Loucy (cell line): ENCODE measurements at regions not wholly inside any gene's neighbourhood (a gene's known extent, or its start where the extent isn't known, plus 50 kb on each side); places are given as distances from the start of the nearest gene placed in this dataset.

ENCODE experiments used
- H2AFZ ChIP-seq: fragments of 200-600 bp; sonication (generic); 2 replicates; pipeline ENCODE4 v1.6.0; 2016; ENCODE audit warnings: antibody characterized with exemption, mild to moderate bottlenecking, low read length, moderate library complexity
- H3F3A ChIP-seq: fragments of 200-600 bp; 2 replicates; pipeline ENCODE4 v1.6.0; 2016; ENCODE audit warnings: antibody characterized with exemption, low read depth, mild to moderate bottlenecking
- H3K27me3 ChIP-seq: fragments of 200-600 bp; sonication (generic); 2 replicates; pipeline ENCODE4 v1.6.1; 2014; ENCODE audit warnings: low read length, mild to moderate bottlenecking; ENCODE audit not compliant: insufficient read depth, poor library complexity, severe bottlenecking
- H3K36me3 ChIP-seq: fragments of 200-600 bp; sonication (generic); 2 replicates; pipeline ENCODE4 v1.6.1; 2016; ENCODE audit warnings: low read length; ENCODE audit not compliant: insufficient read depth
- H3K4me1 ChIP-seq: fragments of 200-600 bp; sonication (generic); 2 replicates; pipeline ENCODE4 v1.5.1; 2014; ENCODE audit warnings: low read length, mild to moderate bottlenecking; ENCODE audit not compliant: insufficient read depth, poor library complexity, severe bottlenecking
- H3K4me2 ChIP-seq: fragments of 200-600 bp; sonication (generic); 2 replicates; pipeline ENCODE4 v1.6.0; 2014; ENCODE audit warnings: antibody characterized with exemption, low read length, low read depth, mild to moderate bottlenecking; ENCODE audit not compliant: poor library complexity, severe bottlenecking
- H3K4me3 ChIP-seq: fragments of 200-600 bp; sonication (generic); 2 replicates; pipeline ENCODE4 v1.5.1; 2014; ENCODE audit warnings: low read length, mild to moderate bottlenecking, mixed read lengths; ENCODE audit not compliant: poor library complexity, severe bottlenecking
- H3K79me2 ChIP-seq: fragments of 200-600 bp; sonication (generic); 2 replicates; pipeline ENCODE4 v1.6.1; 2014; ENCODE audit warnings: low read length; ENCODE audit not compliant: insufficient read depth
- H3K9ac ChIP-seq: fragments of 200-600 bp; sonication (generic); 2 replicates; pipeline ENCODE4 v1.6.0; 2014; ENCODE audit warnings: mild to moderate bottlenecking, low read depth, low read length, moderate library complexity; ENCODE audit not compliant: poor library complexity, severe bottlenecking
- H3K9me2 ChIP-seq: fragments of 200-600 bp; sonication (generic); replicated peaks from 2 replicates; pipeline ENCODE4 v1.6.1; 2016; ENCODE audit warnings: low read depth, low read length, mixed read lengths
- H3K9me3 ChIP-seq: fragments of 200-600 bp; sonication (generic); 2 replicates; pipeline ENCODE4 v1.6.1; 2014; ENCODE audit warnings: mild to moderate bottlenecking, antibody characterized with exemption, low read length, low read depth; ENCODE audit not compliant: insufficient read depth
- H4K20me1 ChIP-seq: fragments of 200-600 bp; sonication (generic); 2 replicates; pipeline ENCODE4 v1.6.0; 2014; ENCODE audit warnings: antibody characterized with exemption, low read length, mild to moderate bottlenecking; ENCODE audit not compliant: insufficient read depth, poor library complexity, severe bottlenecking
- EZH2phosphoT487 ChIP-seq: fragments of 200-600 bp; IDR thresholded peaks from 2 replicates; pipeline ENCODE4 v1.6.1; 2018; ENCODE audit warnings: antibody characterized with exemption, mild to moderate bottlenecking, moderate library complexity, borderline replicate concordance
- TF ChIP-seq, protein P1 (sequence below): fragments of 200-600 bp; sonication (generic); conservative IDR thresholded peaks from 2 replicates; pipeline ENCODE4 v1.5.1; 2014; ENCODE audit warnings: mild to moderate bottlenecking, antibody characterized with exemption, low read length

DNA sequence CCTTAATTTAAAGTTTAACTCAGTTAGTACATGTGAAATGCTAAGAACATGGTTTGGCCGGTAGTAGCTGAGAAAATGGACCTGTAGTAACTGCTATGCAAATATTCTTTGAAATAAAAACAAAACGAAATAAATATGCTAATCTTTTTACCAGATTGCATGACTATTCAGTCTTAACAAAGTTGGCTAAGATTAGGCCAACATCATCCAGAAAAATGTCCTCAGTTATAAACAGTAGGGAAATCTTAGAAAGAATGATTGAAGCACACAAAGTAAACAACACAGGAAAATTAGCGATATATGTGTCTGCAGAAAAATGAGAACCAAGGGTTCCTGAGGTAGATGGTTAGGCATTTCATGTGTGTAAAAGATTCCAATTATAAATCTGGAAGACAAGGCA lies 832.1 kb downstream of the TUSC7 start:
- Histone ChIP-seq H3K4me2 (no peak overlapping the region), H3K27me3 (no peaks in the 10 kb centered on the region), H3K9me2 (no peaks in the 10 kb centered on the region), H4K20me1 (no peaks in the 10 kb centered on the region), H3K4me3 (no peak overlapping the region), H3F3A (no peaks in the 10 kb centered on the region), H3K4me1 (no peaks in the 10 kb centered on the region), H3K36me3 (no peaks in the 10 kb centered on the region), H2AFZ (no peak overlapping the region), H3K79me2 (no peaks in the 10 kb centered on the region), H3K9ac (no peak overlapping the region), H3K9me3 (no peaks in the 10 kb centered on the region)
- TF ChIP-seq, protein P1, sequence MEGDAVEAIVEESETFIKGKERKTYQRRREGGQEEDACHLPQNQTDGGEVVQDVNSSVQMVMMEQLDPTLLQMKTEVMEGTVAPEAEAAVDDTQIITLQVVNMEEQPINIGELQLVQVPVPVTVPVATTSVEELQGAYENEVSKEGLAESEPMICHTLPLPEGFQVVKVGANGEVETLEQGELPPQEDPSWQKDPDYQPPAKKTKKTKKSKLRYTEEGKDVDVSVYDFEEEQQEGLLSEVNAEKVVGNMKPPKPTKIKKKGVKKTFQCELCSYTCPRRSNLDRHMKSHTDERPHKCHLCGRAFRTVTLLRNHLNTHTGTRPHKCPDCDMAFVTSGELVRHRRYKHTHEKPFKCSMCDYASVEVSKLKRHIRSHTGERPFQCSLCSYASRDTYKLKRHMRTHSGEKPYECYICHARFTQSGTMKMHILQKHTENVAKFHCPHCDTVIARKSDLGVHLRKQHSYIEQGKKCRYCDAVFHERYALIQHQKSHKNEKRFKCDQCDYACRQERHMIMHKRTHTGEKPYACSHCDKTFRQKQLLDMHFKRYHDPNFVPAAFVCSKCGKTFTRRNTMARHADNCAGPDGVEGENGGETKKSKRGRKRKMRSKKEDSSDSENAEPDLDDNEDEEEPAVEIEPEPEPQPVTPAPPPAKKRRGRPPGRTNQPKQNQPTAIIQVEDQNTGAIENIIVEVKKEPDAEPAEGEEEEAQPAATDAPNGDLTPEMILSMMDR, result no peak
- TF ChIP-seq EZH2phosphoT487, result no peak

DNA sequence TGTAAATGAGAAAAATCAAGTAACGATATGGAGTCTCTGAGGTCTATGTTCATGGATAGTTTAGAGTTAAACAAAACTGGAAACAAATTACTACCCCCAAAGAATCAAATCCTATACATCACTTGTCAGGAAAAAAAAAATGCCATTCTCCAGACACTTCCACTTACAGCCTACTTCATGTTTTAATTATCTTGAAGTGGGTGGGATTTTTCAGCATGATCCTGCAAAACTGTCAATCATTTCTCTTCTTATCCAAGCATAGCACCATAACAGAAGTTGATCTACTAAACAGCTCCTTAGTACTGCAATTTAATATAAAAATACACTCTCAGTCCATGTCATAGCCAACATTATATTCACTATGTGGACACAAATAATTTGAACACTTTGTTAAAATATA lies 833.9 kb downstream of the TUSC7 start:
- no peaks in the 10 kb centered on the region for H3K9me2 ChIP-seq
- H3K79me2 ChIP-seq, result no peaks in the 10 kb centered on the region
- no peaks in the 10 kb centered on the region for H3K9me3 ChIP-seq
- no peak for TF ChIP-seq EZH2phosphoT487
- TF ChIP-seq, protein P1, result no peak
- H3F3A ChIP-seq, result no peaks in the 10 kb centered on the region
- H3K27me3 ChIP-seq, result no peaks in the 10 kb centered on the region
- H4K20me1 ChIP-seq, result no peaks in the 10 kb centered on the region
- H3K9ac ChIP-seq, result no peak overlapping the region
- H3K4me2 ChIP-seq, result no peak overlapping the region
- no peaks in the 10 kb centered on the region for H3K4me1 ChIP-seq
- no peak overlapping the region for H3K4me3 ChIP-seq
- H3K36me3 ChIP-seq, result no peaks in the 10 kb centered on the region
- no peak overlapping the region for H2AFZ ChIP-seq

DNA sequence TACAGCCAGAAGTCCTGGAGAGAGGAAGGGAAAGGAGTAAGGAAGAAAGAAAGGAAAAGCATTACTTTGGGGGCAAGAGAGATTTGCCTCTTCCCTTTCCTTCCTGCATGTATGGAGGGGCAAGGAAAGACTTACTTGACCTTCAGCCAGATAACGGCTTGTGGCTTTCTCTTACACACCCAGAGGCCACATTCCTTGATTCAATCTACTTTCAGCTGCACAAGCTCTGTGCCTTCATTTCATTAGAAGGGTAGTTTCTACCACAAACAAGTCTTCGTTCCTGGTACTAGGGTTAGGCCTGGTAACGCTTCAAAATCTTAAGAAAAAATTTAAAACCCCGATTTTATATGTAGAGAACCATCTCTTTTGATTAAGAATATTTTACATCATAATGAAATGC lies 835.9 kb downstream of the TUSC7 start:
- Histone ChIP-seq H3K27me3 (no peaks in the 10 kb centered on the region), H3K79me2 (no peaks in the 10 kb centered on the region), H3K4me3 (no peak overlapping the region), H3K9me3 (no peaks in the 10 kb centered on the region), H3K4me2 (no peak overlapping the region), H2AFZ (no peak overlapping the region), H4K20me1 (no peaks in the 10 kb centered on the region), H3K36me3 (no peaks in the 10 kb centered on the region), H3F3A (no peaks in the 10 kb centered on the region), H3K9ac (no peak overlapping the region), H3K4me1 (no peaks in the 10 kb centered on the region), H3K9me2 (no peaks in the 10 kb centered on the region)
- TF ChIP-seq, protein P1, result no peak
- TF ChIP-seq EZH2phosphoT487, result no peak
